Type B pancreatic cell (in vitro differentiated cells): ENCODE measurements at regions not wholly inside any gene's neighbourhood (a gene's known extent, or its start where the extent isn't known, plus 50 kb on each side); places are given as distances from the start of the nearest gene placed in this dataset.

ENCODE experiments used
- DNase-seq: peaks from one replicate; pipeline ENCODE4 v3.0.0; 2021; ENCODE audit warnings: mixed read lengths; ENCODE audit not compliant: unreplicated experiment; ENCODE audit errors: extremely low spot score
- H3K27ac Mint-ChIP-seq: 2 replicates; pipeline ENCODE4 v1.8.0; 2021; ENCODE audit warnings: mild to moderate bottlenecking, mixed read lengths
- H3K27me3 Mint-ChIP-seq: 2 replicates; pipeline ENCODE4 v1.8.0; 2021; ENCODE audit warnings: mixed read lengths
- H3K36me3 Mint-ChIP-seq: 2 replicates; pipeline ENCODE4 v1.8.0; 2021; ENCODE audit warnings: mixed read lengths
- H3K4me1 Mint-ChIP-seq: one replicate; pipeline ENCODE4 v1.8.0; 2021; ENCODE audit warnings: mixed read lengths; ENCODE audit not compliant: unreplicated experiment
- H3K4me3 Mint-ChIP-seq: 2 replicates; pipeline ENCODE4 v1.8.0; 2021; ENCODE audit warnings: mild to moderate bottlenecking, mixed read lengths
- H3K9me3 Mint-ChIP-seq: 2 replicates; pipeline ENCODE4 v1.8.0; 2021; ENCODE audit warnings: mixed read lengths
- TF ChIP-seq, protein P1 (sequence below): fragments of 200-600 bp; sonication (generic); conservative IDR thresholded peaks from 2 replicates; pipeline ENCODE4 v1.5.0; 2021; ENCODE audit warnings: antibody characterized with exemption, mild to moderate bottlenecking

DNA sequence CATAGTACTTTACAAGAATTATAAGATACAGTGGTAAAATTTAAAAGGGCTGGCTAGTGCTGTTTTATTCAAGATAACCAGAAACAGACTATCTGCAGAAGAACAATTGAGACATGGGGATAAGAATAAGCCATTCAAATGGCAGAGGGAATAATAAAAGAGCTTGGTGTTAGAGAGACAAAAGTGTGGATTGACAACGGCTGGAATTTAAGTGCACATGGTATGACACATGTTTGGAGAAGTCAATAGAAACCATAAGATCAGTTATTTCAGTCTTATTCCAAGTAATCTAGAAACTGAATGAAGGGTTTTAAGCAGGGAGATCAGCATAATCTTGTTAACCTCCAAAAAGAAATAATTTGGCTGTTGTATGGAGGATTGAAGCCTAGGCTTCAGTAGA is 1205.5 kb upstream of the CITED2 start:
- TF ChIP-seq, protein P1, sequence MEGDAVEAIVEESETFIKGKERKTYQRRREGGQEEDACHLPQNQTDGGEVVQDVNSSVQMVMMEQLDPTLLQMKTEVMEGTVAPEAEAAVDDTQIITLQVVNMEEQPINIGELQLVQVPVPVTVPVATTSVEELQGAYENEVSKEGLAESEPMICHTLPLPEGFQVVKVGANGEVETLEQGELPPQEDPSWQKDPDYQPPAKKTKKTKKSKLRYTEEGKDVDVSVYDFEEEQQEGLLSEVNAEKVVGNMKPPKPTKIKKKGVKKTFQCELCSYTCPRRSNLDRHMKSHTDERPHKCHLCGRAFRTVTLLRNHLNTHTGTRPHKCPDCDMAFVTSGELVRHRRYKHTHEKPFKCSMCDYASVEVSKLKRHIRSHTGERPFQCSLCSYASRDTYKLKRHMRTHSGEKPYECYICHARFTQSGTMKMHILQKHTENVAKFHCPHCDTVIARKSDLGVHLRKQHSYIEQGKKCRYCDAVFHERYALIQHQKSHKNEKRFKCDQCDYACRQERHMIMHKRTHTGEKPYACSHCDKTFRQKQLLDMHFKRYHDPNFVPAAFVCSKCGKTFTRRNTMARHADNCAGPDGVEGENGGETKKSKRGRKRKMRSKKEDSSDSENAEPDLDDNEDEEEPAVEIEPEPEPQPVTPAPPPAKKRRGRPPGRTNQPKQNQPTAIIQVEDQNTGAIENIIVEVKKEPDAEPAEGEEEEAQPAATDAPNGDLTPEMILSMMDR, result no peak
- H3K9me3 Mint-ChIP-seq, result peaks cover 5% of the 10 kb centered on the region
- DNase-seq, result no peak
- no peak overlapping the region for H3K4me3 Mint-ChIP-seq
- H3K36me3 Mint-ChIP-seq, result no peaks in the 10 kb centered on the region
- no peak overlapping the region for H3K27ac Mint-ChIP-seq
- H3K27me3 Mint-ChIP-seq, result no peaks in the 10 kb centered on the region
- no peaks in the 10 kb centered on the region for H3K4me1 Mint-ChIP-seq

DNA sequence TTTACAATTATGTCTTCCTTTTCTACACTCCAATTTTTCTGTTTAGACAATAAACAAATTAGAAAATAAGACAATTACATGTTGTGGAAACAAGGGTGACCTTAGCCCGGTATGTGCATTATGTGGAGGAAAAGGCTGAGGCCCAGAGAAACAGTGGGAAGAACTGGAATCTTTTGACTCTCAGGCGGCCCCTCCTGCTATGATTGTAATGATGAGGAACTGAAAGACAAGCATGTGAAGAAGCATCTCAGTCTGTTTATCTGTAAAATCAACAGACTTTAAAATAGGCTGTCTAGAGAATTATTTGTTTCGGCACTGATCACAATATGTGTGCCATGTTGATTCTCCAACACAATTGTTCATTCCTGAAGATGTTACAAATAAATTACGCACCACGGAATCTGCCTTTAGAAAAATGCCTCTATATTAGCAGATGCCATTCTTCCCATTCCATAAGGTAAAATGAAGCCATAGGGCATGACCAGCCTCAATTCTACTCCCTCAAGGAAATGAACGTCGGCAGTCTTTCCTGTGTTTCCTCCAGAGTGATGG is 1201.6 kb upstream of the CITED2 start:
- H3K27ac Mint-ChIP-seq, result no peak overlapping the region

DNA sequence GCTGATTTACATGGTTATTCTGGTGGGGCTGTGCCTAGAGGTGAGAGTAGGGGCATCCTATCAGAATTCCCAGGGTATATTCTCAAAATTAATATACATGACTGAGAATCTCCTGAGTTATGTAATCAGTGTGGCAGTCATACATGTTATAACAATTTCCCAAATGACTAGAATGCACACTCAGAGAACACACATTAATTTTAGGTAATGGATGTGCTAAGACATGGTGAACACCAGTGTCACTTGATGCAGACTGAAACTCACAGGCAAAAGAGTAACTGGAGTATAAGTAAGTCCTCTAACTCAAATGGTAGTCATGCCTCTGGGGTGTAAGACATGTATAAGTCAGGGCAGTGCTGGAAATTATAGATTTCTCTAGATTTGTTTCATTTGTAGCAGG is 1198.4 kb upstream of the CITED2 start:
- peaks cover 5% of the 10 kb centered on the region for H3K9me3 Mint-ChIP-seq
- TF ChIP-seq, protein P1, result no peak
- no peak overlapping the region for H3K27ac Mint-ChIP-seq
- DNase-seq, result no peak
- H3K4me3 Mint-ChIP-seq, result no peak overlapping the region
- no peaks in the 10 kb centered on the region for H3K4me1 Mint-ChIP-seq
- no peaks in the 10 kb centered on the region for H3K36me3 Mint-ChIP-seq
- H3K27me3 Mint-ChIP-seq, result no peaks in the 10 kb centered on the region

More for the DNA sequence above, 1201.6 kb upstream of the CITED2 start:
- Mint-ChIP-seq H3K9me3 (peaks cover 5% of the 10 kb centered on the region), H3K4me3 (no peak overlapping the region), H3K36me3 (no peaks in the 10 kb centered on the region), H3K27me3 (no peaks in the 10 kb centered on the region), H3K4me1 (no peaks in the 10 kb centered on the region)
- DNase-seq, result no peak
- TF ChIP-seq, protein P1, result no peak

DNA sequence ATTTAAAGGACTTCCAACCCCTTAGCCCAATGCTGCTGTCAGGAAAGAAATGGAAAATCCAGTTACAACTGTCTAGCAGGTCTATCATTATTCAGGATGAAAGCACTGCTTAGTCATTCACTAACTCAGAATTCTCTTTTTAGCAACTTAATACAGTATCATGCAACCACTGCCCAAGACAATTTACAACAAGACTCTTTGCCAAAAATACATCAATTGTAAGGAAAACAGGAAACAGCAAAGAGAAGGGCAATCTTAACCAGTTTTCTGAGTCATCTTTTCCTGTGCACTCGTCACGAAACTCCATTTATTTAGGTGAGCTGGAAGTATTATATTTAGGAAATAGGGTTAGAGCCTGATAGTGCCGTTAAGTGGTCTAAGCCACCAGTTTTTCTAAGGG is 1197.7 kb upstream of the CITED2 start:
- Mint-ChIP-seq H3K36me3 (no peaks in the 10 kb centered on the region), H3K27ac (no peak overlapping the region), H3K4me3 (no peak overlapping the region), H3K27me3 (no peaks in the 10 kb centered on the region), H3K4me1 (peaks cover 3% of the 10 kb centered on the region), H3K9me3 (peaks cover 5% of the 10 kb centered on the region)
- TF ChIP-seq, protein P1, result no peak
- no peak for DNase-seq

DNA sequence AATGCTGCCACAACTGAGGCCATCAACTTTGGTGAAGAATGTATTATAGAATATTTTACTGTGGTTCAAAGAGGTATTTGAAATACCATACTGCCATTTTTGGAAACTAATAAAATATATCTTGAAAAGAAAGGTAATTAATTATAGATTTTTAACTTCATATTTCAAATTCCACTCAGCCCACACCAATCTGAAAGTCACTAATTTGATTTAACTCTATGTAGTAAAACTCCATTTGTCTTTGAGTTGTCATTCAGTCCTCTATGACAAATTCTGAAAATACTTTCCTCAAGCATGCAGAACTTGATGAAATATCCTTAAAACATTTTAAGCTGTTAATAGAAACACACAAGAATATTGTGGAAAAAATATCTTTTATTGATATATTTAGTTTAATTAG is 1196.7 kb upstream of the CITED2 start:
- Mint-ChIP-seq H3K27ac (no peak overlapping the region), H3K27me3 (no peaks in the 10 kb centered on the region), H3K9me3 (no peaks in the 10 kb centered on the region), H3K36me3 (no peaks in the 10 kb centered on the region), H3K4me1 (peaks cover 3% of the 10 kb centered on the region), H3K4me3 (no peak overlapping the region)
- no peak for DNase-seq
- TF ChIP-seq, protein P1, result no peak

DNA sequence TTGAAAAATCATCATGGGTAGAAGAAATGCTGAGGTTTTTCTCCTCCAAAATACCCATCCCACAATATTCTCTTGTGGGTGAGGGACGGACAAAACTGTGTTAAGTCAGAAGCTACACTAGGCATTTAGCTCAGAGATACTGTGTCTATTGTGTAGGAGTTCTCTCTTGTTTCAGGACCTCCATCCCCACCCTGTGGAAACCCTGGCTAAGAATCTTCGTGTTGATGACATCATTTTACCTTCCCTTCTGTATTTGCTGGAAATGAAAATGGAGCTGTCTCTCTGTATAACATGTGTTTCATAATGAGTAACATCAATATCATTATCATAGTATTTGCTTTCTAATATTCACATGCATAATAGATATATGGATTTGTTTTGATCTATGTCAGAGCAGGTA is 1193.0 kb upstream of the CITED2 start:
- H3K27ac Mint-ChIP-seq, result no peak overlapping the region
- TF ChIP-seq, protein P1, result no peak
- H3K4me1 Mint-ChIP-seq, result peaks cover 3% of the 10 kb centered on the region

More for the DNA sequence above, 1193.0 kb upstream of the CITED2 start:
- Mint-ChIP-seq H3K36me3 (no peaks in the 10 kb centered on the region), H3K4me3 (no peak overlapping the region), H3K27me3 (no peaks in the 10 kb centered on the region), H3K9me3 (no peaks in the 10 kb centered on the region)
- DNase-seq, result no peak
